ENCODE measurements at regions not wholly inside any gene's neighbourhood (a gene's known extent, or its start where the extent isn't known, plus 50 kb on each side); places are given as distances from the start of the nearest gene placed in this dataset.

GRCh38 chr19:29295285-29295684 is 82.3 kb upstream of the UQCRFS1 start:
- Histone ChIP-seq H3K4me3 (no peak overlapping the region), H3K27me3 (peaks cover 11% of the 10 kb centered on the region), H3K4me1 (no peaks in the 10 kb centered on the region), H3K9me3 (no peaks in the 10 kb centered on the region), H3K36me3 (no peaks in the 10 kb centered on the region), H3K27ac (no peak overlapping the region)
- TF ChIP-seq POLR2AphosphoS5 (IDR thresholded peaks at IDR 0.05) (no peak), EP300 (IDR thresholded peaks at IDR 0.05) (no peak), CTCF (IDR thresholded peaks at IDR 0.05) (no peak), POLR2A (IDR thresholded peaks at IDR 0.05) (no peak)
- DNase-seq (ENCODE audit: low spot score in 2 of 2), result no peak
- WGBS, result 69% methylated on average over 2 of the region's 2 CpGs

GRCh38 chr19:29297381-29297780 is 84.4 kb upstream of the UQCRFS1 start:
- 73% methylated on average over 6 of the region's 6 CpGs for WGBS
- Histone ChIP-seq H3K9me3 (no peaks in the 10 kb centered on the region), H3K27me3 (peaks cover 13% of the 10 kb centered on the region), H3K4me3 (no peak overlapping the region), H3K27ac (no peak overlapping the region), H3K36me3 (no peaks in the 10 kb centered on the region), H3K4me1 (no peaks in the 10 kb centered on the region)
- peak in 1 of 2 donors; percentile 69 for DNase-seq (ENCODE audit: low spot score in 2 of 2)
- no peak for TF ChIP-seq EP300 (IDR thresholded peaks at IDR 0.05)
- TF ChIP-seq POLR2AphosphoS5 (IDR thresholded peaks at IDR 0.05), result no peak
- TF ChIP-seq POLR2A (IDR thresholded peaks at IDR 0.05), result no peak
- no peak for TF ChIP-seq CTCF (IDR thresholded peaks at IDR 0.05)

GRCh38 chr19:29299416-29300380 is 86.7 kb upstream of the UQCRFS1 start:
- peaks cover 6% of the 10 kb centered on the region for H3K27me3 ChIP-seq
- TF ChIP-seq POLR2A (IDR thresholded peaks at IDR 0.05) (no peak), POLR2AphosphoS5 (IDR thresholded peaks at IDR 0.05) (no peak), CTCF (IDR thresholded peaks at IDR 0.05) (no peak), EP300 (IDR thresholded peaks at IDR 0.05) (no peak)
- H3K9me3 ChIP-seq, result no peaks in the 10 kb centered on the region
- H3K36me3 ChIP-seq, result no peaks in the 10 kb centered on the region
- H3K27ac ChIP-seq, result no peak overlapping the region
- DNase-seq (ENCODE audit: low spot score in 2 of 2), result peak in 1 of 2 donors; percentile 71
- H3K4me1 ChIP-seq, result no peaks in the 10 kb centered on the region
- no peak overlapping the region for H3K4me3 ChIP-seq
- 58% methylated on average over 15 of the region's 15 CpGs for whole genome bisulfite sequencing

- Histone ChIP-seq H3K4me3 (no peak overlapping the region), H3K36me3 (no peaks in the 10 kb centered on the region), H3K4me1 (no peaks in the 10 kb centered on the region), H3K27ac (no peak overlapping the region), H3K9me3 (no peaks in the 10 kb centered on the region), H3K27me3 (peaks cover 11% of the 10 kb centered on the region)
- peak in 1 of 2 donors; percentile 37 for DNase-seq (ENCODE audit: low spot score in 2 of 2)
- TF ChIP-seq POLR2AphosphoS5 (IDR thresholded peaks at IDR 0.05) (no peak), CTCF (IDR thresholded peaks at IDR 0.05) (no peak), POLR2A (IDR thresholded peaks at IDR 0.05) (no peak), EP300 (IDR thresholded peaks at IDR 0.05) (no peak)
- 79% methylated on average over 10 of the region's 10 CpGs for WGBS
Observed at GRCh38 chr19:29302002-29302928, 89.3 kb upstream of the UQCRFS1 start.
